CD4-positive, alpha-beta T cell (primary cell): ENCODE measurements at regions not wholly inside any gene's neighbourhood (a gene's known extent, or its start where the extent isn't known, plus 50 kb on each side); places are given as distances from the start of the nearest gene placed in this dataset.

Experiments
- ATAC-seq: fragments of 200-7000 bp; cut with Tn5 transposase; one replicate; pipeline ENCODE4 v1.10.0; 2022; ENCODE audit warnings: mild to moderate bottlenecking; ENCODE audit not compliant: poor library complexity
- CTCF ChIA-PET: fragments of 350-600 bp; sonication (Branson Sonifier 250); formaldehyde crosslinking; loops from one replicate; lab custom pipeline; 2021; ENCODE audit warnings: antibody characterized with exemption, inconsistent platforms; lab: Charles Lee
- POLR2A ChIA-PET: fragments of 350-600 bp; sonication (Branson Sonifier 250); formaldehyde crosslinking; loops from one replicate; lab custom pipeline; 2021; ENCODE audit warnings: antibody characterized with exemption, inconsistent platforms; lab: Charles Lee
- DNase-seq, 14 experiments: peaks; one replicate each; pipeline ENCODE4 v3.0.0-alpha.2; 2013 to 2020; ENCODE audit warnings: mixed read lengths in 2 of 14
- H3K27ac ChIP-seq, 2 donors: one replicate each; pipeline versions ENCODE4 v1.5.1 to v1.7.0; 2013; ENCODE audit warnings: low read length in 2 of 2, low read depth in 1 of 2, mild to moderate bottlenecking in 1 of 2
- H3K27me3 ChIP-seq, 2 experiments: 1 replicate in 1 of 2; 2 replicates in 1 of 2; pipeline versions ENCODE4 v1.6.1 to v1.7.0; 2013; ENCODE audit warnings: low read length in 2 of 2, control low read depth in 1 of 2, mild to moderate bottlenecking in 1 of 2, moderate library complexity in 1 of 2; ENCODE audit not compliant: insufficient read depth in 2 of 2, control insufficient read depth in 1 of 2
- H3K36me3 ChIP-seq: one replicate; pipeline ENCODE4 v1.6.1; 2013; ENCODE audit warnings: low read length, control low read depth; ENCODE audit not compliant: insufficient read depth
- H3K4me1 ChIP-seq: one replicate; pipeline ENCODE4 v1.6.1; 2013; ENCODE audit warnings: low read length, control low read depth; ENCODE audit not compliant: insufficient read depth
- H3K4me3 ChIP-seq: one replicate; pipeline ENCODE4 v1.5.1; 2013; ENCODE audit warnings: mild to moderate bottlenecking, low read length, moderate library complexity
- H3K9me3 ChIP-seq, 2 experiments: 1 replicate in 1 of 2; 2 replicates in 1 of 2; pipeline versions ENCODE4 v1.6.1 to v1.7.0; 2013; ENCODE audit warnings: low read length in 2 of 2, mild to moderate bottlenecking in 2 of 2, control low read depth in 1 of 2, moderate library complexity in 1 of 2; ENCODE audit not compliant: control insufficient read depth in 1 of 2, insufficient read depth in 1 of 2
- H3K27ac Mint-ChIP-seq: one replicate; pipeline ENCODE4 v1.8.0; 2020; ENCODE audit warnings: mixed read lengths
- H3K27me3 Mint-ChIP-seq: one replicate; pipeline ENCODE4 v1.8.0; 2021; ENCODE audit warnings: mixed read lengths
- H3K36me3 Mint-ChIP-seq: one replicate; pipeline ENCODE4 v1.8.0; 2021; ENCODE audit warnings: low read depth, mixed read lengths
- H3K4me1 Mint-ChIP-seq: one replicate; pipeline ENCODE4 v1.8.0; 2021; ENCODE audit warnings: low read depth, mixed read lengths
- H3K4me3 Mint-ChIP-seq: one replicate; pipeline ENCODE4 v1.8.0; 2020; ENCODE audit warnings: mild to moderate bottlenecking, mixed read lengths
- H3K9me3 Mint-ChIP-seq: one replicate; pipeline ENCODE4 v1.8.0; 2020; ENCODE audit warnings: mixed read lengths
- CTCF ChIP-seq: fragments of 200-600 bp; IDR thresholded peaks from one replicate; pipeline ENCODE4 v1.8.0; 2022; ENCODE audit warnings: antibody characterized with exemption, mild to moderate bottlenecking
- intact Hi-C, 2 experiments: fragments of 100-400 bp; cut with DNase I in 1 of 2; cut with micrococcal nuclease in 1 of 2; formaldehyde crosslinking; loops; one replicate each; pipeline versions ENCODE4 v1.15.1 to v1.9.0; 2023 to 2025; cut with DNase I, micrococcal nuclease

- Histone ChIP-seq H3K36me3 (no peaks in the 10 kb centered on the region), H3K27ac (no peak overlapping the region), H3K27me3 (no peaks in the 10 kb centered on the region), H3K4me1 (no peaks in the 10 kb centered on the region), H3K9me3 (no peaks in the 10 kb centered on the region), H3K4me3 (no peak overlapping the region)
- Mint-ChIP-seq H3K4me3 (no peak overlapping the region), H3K27me3 (no peaks in the 10 kb centered on the region), H3K9me3 (no peaks in the 10 kb centered on the region), H3K4me1 (no peaks in the 10 kb centered on the region), H3K27ac (no peak overlapping the region), H3K36me3 (no peaks in the 10 kb centered on the region)
- TF ChIP-seq CTCF = no peak
- CTCF ChIA-PET = no interaction called here
- ATAC-seq = no peak
- DNase-seq = no peak
- POLR2A ChIA-PET = no interaction called here
- intact Hi-C loops = no loop called here
Measured at GRCh38 chr5:18792145-18792544, 1157.9 kb downstream of the TAF11L14 start.

DNA sequence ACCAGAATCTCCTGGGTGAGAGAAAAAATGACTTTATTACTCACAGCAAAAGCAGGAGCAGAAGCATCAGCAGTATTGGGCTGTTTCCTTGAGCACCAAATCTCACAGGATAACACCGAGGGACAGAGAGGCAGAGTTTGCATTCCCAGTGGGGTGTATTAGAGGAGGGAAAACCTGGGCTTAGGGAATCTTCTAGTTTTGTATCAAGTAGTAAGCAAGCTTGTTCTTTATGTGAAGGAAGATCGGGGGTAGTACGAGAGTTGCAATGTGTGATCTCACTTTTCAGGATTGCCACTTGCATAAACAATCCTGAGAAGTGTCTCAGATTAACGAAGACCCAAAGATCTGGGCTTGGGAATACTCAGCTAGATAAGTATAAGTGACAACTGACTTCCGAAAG is 1163.0 kb downstream of the TAF11L14 start:
- Histone ChIP-seq H3K36me3 (no peaks in the 10 kb centered on the region), H3K4me3 (no peak overlapping the region), H3K9me3 (no peaks in the 10 kb centered on the region), H3K27ac (no peak overlapping the region), H3K4me1 (no peaks in the 10 kb centered on the region), H3K27me3 (no peaks in the 10 kb centered on the region)
- intact Hi-C loops = no loop called here
- H3K27ac Mint-ChIP-seq = no peak overlapping the region
- no peaks in the 10 kb centered on the region for H3K4me1 Mint-ChIP-seq
- ATAC-seq = no peak
- TF ChIP-seq CTCF = no peak
- H3K27me3 Mint-ChIP-seq = no peaks in the 10 kb centered on the region
- H3K9me3 Mint-ChIP-seq = no peaks in the 10 kb centered on the region
- CTCF ChIA-PET = interaction anchor here (0.6 kb wide), 1 partner anchor 66 kb away, joined by 4 read pairs; no protein-coding TSS in a partner anchor
- POLR2A ChIA-PET = no interaction called here
- no peak for DNase-seq
- H3K4me3 Mint-ChIP-seq = no peak overlapping the region
- no peaks in the 10 kb centered on the region for H3K36me3 Mint-ChIP-seq

GRCh38 chr5:18798058-18798457 is 1163.8 kb downstream of the TAF11L14 start:
- Histone ChIP-seq H3K36me3 (no peaks in the 10 kb centered on the region), H3K4me3 (no peak overlapping the region), H3K27me3 (no peaks in the 10 kb centered on the region), H3K4me1 (no peaks in the 10 kb centered on the region), H3K27ac (no peak overlapping the region), H3K9me3 (no peaks in the 10 kb centered on the region)
- TF ChIP-seq CTCF = no peak
- H3K4me3 Mint-ChIP-seq = no peak overlapping the region
- ATAC-seq (no peak), DNase-seq (no peak)
- ChIA-PET CTCF (no interaction called here), POLR2A (no interaction called here)
- no peak overlapping the region for H3K27ac Mint-ChIP-seq
- no peaks in the 10 kb centered on the region for H3K9me3 Mint-ChIP-seq
- no peaks in the 10 kb centered on the region for H3K36me3 Mint-ChIP-seq
- H3K4me1 Mint-ChIP-seq = no peaks in the 10 kb centered on the region
- no peaks in the 10 kb centered on the region for H3K27me3 Mint-ChIP-seq
- intact Hi-C loops = no loop called here
